GM12878 (cell line): ENCODE measurements at regions not wholly inside any gene's neighbourhood (a gene's known extent, or its start where the extent isn't known, plus 50 kb on each side); places are given as distances from the start of the nearest gene placed in this dataset.

ENCODE experiments used
- ATAC-seq: fragments of 200-7000 bp; cut with Tn5 transposase; 3 replicates; pipeline ENCODE4 v1.9.1; 2020; ENCODE audit warnings: mild to moderate bottlenecking, moderate library complexity
- BruUV-seq: library from RNA; stranded (reverse); fragments of 400-500 nt; replicated peaks from 2 replicates; lab custom pipeline; 2021; lab: Mats Ljungman, UMichigan
- CTCF ChIA-PET: fragments of 300-600 bp; sonication (Branson Sonifier 250); formaldehyde crosslinking; extraction: SDS; loops from one replicate; lab custom pipeline; 2021; ENCODE audit warnings: inconsistent platforms; lab: Yijun Ruan, JAX
- POLR2A ChIA-PET: fragments of 350-600 bp; formaldehyde crosslinking; extraction: SDS; loops from one replicate; lab custom pipeline; 2021; ENCODE audit warnings: inconsistent platforms; lab: Charles Lee
- RAD21 ChIA-PET: fragments of 300-600 bp; sonication (Branson Sonifier 250); formaldehyde crosslinking; loops from one replicate; lab custom pipeline; 2023; ENCODE audit warnings: antibody characterized with exemption; ENCODE audit not compliant: unreplicated experiment; lab: Charles Lee
- SMC1A ChIA-PET: fragments of 300-600 bp; sonication (Branson Sonifier 250); formaldehyde crosslinking; loops from one replicate; lab custom pipeline; 2023; ENCODE audit not compliant: unreplicated experiment, uncharacterized antibody; lab: Charles Lee
- DNase-seq: peaks from one replicate; pipeline ENCODE4 v3.0.0-alpha.2; 2011; ENCODE audit warnings: low read depth, low spot score
- FAIRE-seq: peaks from 3 replicates; lab custom pipeline; 2011; peaks lifted over from hg19 to GRCh38; lab: Jason Lieb, UNC
- H2AFZ ChIP-seq: 2 replicates; pipeline ENCODE4 v1.6.0; 2011; ENCODE audit warnings: low read depth, low read length, control low read depth; ENCODE audit not compliant: control insufficient read depth
- H3K27ac ChIP-seq: 2 replicates; pipeline ENCODE4 v1.5.1; 2011; ENCODE audit warnings: control low read depth; ENCODE audit not compliant: control insufficient read depth, insufficient read depth
- H3K27me3 ChIP-seq, 2 experiments: replicated peaks in 1 of 2; 2 replicates each; pipeline versions ENCODE4 v1.6.0 to v1.6.1; 2011; ENCODE audit warnings: low read length in 1 of 2; ENCODE audit not compliant: control insufficient read depth in 2 of 2, insufficient read depth in 2 of 2
- H3K36me3 ChIP-seq, 2 experiments: 2 replicates each; pipeline ENCODE4 v1.5.1; 2011; ENCODE audit warnings: low read length in 1 of 2; ENCODE audit not compliant: control insufficient read depth in 2 of 2, insufficient read depth in 2 of 2
- H3K4me1 ChIP-seq: 2 replicates; pipeline ENCODE4 v1.6.1; 2011; ENCODE audit warnings: mild to moderate bottlenecking, low read length, moderate library complexity, mixed read lengths; ENCODE audit not compliant: control insufficient read depth, insufficient read depth
- H3K4me2 ChIP-seq: 2 replicates; pipeline ENCODE4 v1.6.0; 2011; ENCODE audit warnings: control low read depth; ENCODE audit not compliant: control insufficient read depth, insufficient read depth
- H3K4me3 ChIP-seq: fragments of 200-600 bp; sonication (generic); 2 replicates; pipeline ENCODE4 v1.5.1; 2016
- H3K79me2 ChIP-seq: 2 replicates; pipeline ENCODE4 v1.6.0; 2011; ENCODE audit warnings: low read length; ENCODE audit not compliant: control insufficient read depth, insufficient read depth
- H3K9ac ChIP-seq: 2 replicates; pipeline ENCODE4 v1.8.0; 2011; ENCODE audit warnings: low read length, control low read depth, mixed read lengths; ENCODE audit not compliant: control insufficient read depth, insufficient read depth
- H3K9me3 ChIP-seq: replicated peaks from 3 replicates; pipeline ENCODE4 v1.5.1; 2011; ENCODE audit warnings: mild to moderate bottlenecking, low read length; ENCODE audit not compliant: control insufficient read depth, insufficient read depth
- H4K20me1 ChIP-seq: 2 replicates; pipeline ENCODE4 v1.6.0; 2011; ENCODE audit not compliant: control insufficient read depth, insufficient read depth
- MEF2A ChIP-seq: IDR thresholded peaks from 2 replicates; pipeline ENCODE4 v1.6.1; 2011; ENCODE audit warnings: low read depth, mild to moderate bottlenecking, low read length, moderate library complexity; ENCODE audit not compliant: insufficient read depth
- MXI1 ChIP-seq: fragments of 150-350 bp; IDR thresholded peaks from 2 replicates; pipeline ENCODE4 v1.6.1; 2011; ENCODE audit warnings: low read depth, mild to moderate bottlenecking, inconsistent platforms, low read length, improper control_type of control experiment
- NR2C2 ChIP-seq: IDR thresholded peaks from 2 replicates; pipeline ENCODE4 v1.6.1; 2011; ENCODE audit warnings: borderline replicate concordance, low read depth; ENCODE audit not compliant: control insufficient read depth, insufficient read length
- SUZ12 ChIP-seq: fragments of 200-600 bp; sonication (generic); IDR thresholded peaks from one replicate; pipeline ENCODE4 v1.6.1; 2018; ENCODE audit warnings: antibody characterized with exemption, mild to moderate bottlenecking; ENCODE audit not compliant: unreplicated experiment
- ZBTB4 ChIP-seq: fragments of 450-650 bp; formaldehyde crosslinking; IDR thresholded peaks from 2 replicates; pipeline ENCODE4 v1.4.0; 2022; ENCODE audit warnings: mild to moderate bottlenecking, moderate library complexity
- WGBS: methylation state at CpG from one replicate; pipeline ENCODE4 v1.1.6; 2016; ENCODE audit warnings: low lambda C conversion rate; ENCODE audit not compliant: insufficient replicate concordance, insufficient coverage; ENCODE audit errors: missing lambda C conversion rate; 5-methylcytosine and 5-hydroxymethylcytosine counted together
- in situ Hi-C: fragments of 300-500 bp; cut with MboI; formaldehyde crosslinking; loops from 9 replicates; pipeline ENCODE4 v1.14.3; 2018; ENCODE audit warnings: mixed read lengths
- intact Hi-C: fragments of 100-400 bp; cut with micrococcal nuclease; formaldehyde crosslinking; loops from one replicate; pipeline ENCODE4 v1.14.2; 2022; ENCODE audit not compliant: unreplicated experiment

- DNase-seq (no peak), FAIRE-seq (no peak)
- no peak overlapping the region for H3K4me3 ChIP-seq
- WGBS = 63% methylated on average over 3 of the region's 3 CpGs
- no peaks in the 10 kb centered on the region for H3K27me3 ChIP-seq
- H2AFZ ChIP-seq = no peak overlapping the region
- CTCF ChIA-PET = no interaction called here
- no peaks in the 10 kb centered on the region for H3K36me3 ChIP-seq
- no peak overlapping the region for H3K27ac ChIP-seq
- RAD21 ChIA-PET = no interaction called here
- no TSS peak for BruUV-seq
- H3K79me2 ChIP-seq = no peaks in the 10 kb centered on the region
- H3K9me3 ChIP-seq = no peaks in the 10 kb centered on the region
- no peak overlapping the region for H3K9ac ChIP-seq
- TF ChIP-seq NR2C2 (no peak), MXI1 (no peak), MEF2A (no peak), SUZ12 (no peak), ZBTB4 (CRISPR knock-in tag) (no peak)
- TF ChIP-seq, all 136 proteins: peak for 0
- H3K4me2 ChIP-seq = no peak overlapping the region
- no peaks in the 10 kb centered on the region for H3K4me1 ChIP-seq
- no peaks in the 10 kb centered on the region for H4K20me1 ChIP-seq
- SMC1A ChIA-PET = no interaction called here
- POLR2A ChIA-PET = no interaction called here
- intact Hi-C loops (no loop called here), in situ Hi-C loops (no loop called here)
- no peak for ATAC-seq
Observed at GRCh38 chr3:78134496-78134895, 1094.6 kb downstream of the ROBO2 start.
